GM12872 (cell line): ENCODE measurements at regions not wholly inside any gene's neighbourhood (a gene's known extent, or its start where the extent isn't known, plus 50 kb on each side); places are given as distances from the start of the nearest gene placed in this dataset.

Experiments used
- CTCF ChIP-seq: IDR thresholded peaks from 3 replicates; pipeline ENCODE4 v1.5.1; 2011; ENCODE audit warnings: low read depth, mild to moderate bottlenecking, low read length, moderate library complexity; ENCODE audit not compliant: insufficient read depth

DNA sequence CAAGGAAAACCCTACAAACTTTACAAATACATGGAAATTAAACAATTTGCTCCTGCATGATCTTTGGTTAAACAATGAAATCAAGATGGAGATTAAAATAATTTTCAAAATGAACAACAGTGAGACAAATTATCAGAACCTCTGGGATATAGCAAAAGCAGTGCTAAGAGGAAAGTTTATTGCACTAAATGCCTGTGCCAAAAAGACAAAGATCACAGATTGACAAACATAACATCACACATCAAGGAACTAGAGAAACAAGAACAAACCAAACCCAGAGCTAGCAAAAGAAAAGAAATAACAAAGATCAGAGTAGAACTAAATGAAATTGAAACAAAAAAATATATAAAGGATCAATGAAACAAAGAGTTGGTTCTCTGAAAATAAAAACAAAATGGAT lies 95.2 kb upstream of the FBXO11 start:
- TF ChIP-seq CTCF, result no peak

- TF ChIP-seq CTCF, result no peak
These were observed 99.8 kb upstream of the FBXO11 start for GRCh38 chr2:48006094-48006493.

DNA sequence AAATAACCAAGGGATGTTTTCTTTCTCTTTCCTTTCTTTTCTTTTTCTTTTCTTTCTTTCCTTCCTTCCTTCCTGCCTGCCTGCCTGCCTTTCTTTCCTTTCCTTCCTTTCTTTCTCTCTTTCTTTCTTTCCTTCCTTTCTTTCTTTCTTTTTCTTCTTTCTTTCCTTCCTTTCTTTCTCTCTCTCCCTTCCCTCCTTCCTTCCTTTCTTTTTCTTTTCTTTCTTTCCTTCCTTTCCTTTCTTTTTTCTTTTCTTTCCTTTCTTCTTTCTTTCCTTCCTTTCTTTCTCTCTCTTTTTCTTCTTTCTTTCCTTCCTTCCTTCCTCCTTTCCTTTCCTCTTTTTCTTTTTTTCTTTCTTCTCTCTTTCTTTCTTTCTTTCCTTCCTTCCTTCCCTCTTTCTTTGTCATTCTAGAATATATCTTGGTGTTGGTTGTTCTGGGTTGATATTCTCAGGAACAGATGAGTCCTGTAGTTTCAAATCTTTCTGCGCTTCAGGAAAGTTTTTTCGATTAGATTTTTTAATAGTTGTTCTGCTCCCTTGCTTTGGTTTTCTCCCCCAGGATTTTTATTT lies 101.5 kb upstream of the FBXO11 start:
- TF ChIP-seq CTCF, result no peak

GRCh38 chr2:48009256-48009655 lies 103.0 kb upstream of the FBXO11 start:
- TF ChIP-seq CTCF, result no peak

GRCh38 chr2:48015421-48015820 lies 109.1 kb upstream of the FBXO11 start:
- TF ChIP-seq CTCF, result no peak

- TF ChIP-seq CTCF, result peak; percentile 40; the same call in 2 of the 3 replicates
These were observed 110.1 kb upstream of the FBXO11 start for GRCh38 chr2:48016225-48017019.

DNA sequence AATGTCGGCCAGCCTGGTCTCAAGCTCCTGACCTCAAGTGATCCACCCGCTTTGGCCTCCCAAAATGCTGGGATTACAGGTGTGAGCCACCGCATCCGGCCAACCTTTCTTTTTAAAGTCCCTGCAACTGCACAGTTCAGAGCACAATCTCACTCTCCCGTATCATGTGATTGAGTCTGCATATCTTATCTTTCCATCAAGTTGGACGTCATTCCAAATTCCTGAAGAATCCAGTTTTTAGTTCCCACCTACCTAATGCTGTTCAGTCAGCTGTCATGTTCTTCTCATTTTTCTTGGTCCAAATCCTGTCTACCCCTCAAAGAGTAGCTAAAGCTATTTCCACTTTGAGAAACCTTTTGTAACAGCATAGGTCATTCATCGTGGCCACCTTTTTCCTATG lies 110.8 kb upstream of the FBXO11 start:
- no peak for TF ChIP-seq CTCF
